ENCODE measurements at regions not wholly inside any gene's neighbourhood (a gene's known extent, or its start where the extent isn't known, plus 50 kb on each side); places are given as distances from the start of the nearest gene placed in this dataset.

DNA sequence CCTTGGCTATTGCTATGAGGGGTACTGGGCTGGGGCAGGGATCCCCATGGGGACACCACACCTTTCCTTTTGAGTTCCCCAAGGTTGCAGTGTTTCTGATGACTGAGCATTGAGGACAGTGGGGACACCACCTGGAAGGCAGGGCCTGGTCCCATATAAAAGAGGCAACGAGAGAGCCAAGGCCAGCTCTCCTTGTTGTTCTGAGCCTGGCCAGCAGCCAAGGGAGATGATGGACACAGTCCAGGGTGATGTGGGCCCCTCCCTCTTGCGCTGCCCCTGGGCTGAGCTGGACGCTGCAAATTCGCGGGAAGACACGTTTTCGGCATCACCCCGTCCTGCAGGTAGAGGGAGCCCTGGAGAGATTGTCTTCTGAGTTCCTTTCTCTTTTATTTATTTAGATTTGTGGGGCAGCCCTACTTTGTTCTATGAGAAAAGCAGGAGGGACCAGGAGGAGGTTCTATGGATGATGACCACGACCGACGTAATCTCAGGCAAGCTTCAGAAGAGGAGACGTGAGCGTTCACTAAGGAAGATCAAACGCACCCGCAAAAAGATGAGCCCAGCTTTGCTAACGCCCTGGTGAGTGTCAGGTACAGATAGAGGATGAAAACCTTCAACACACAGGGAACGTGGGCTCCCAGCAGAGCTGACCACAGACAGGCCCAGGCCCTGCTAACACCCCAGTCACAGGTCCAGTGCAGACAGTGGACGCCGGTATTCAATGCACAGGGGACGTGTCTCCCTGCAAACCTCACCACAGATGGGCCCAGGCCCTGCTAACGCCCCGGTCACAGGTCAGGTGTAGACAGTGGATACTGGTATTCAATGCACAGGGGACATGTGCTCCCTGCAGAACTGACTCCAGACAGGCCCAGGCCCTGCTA, 97.4 kb downstream of the SHOX start:
- Histone ChIP-seq H3K27ac (no peak overlapping the region), H3K4me3 (no peak overlapping the region)

GRCh38 chrX:725971-726370, 95.4 kb downstream of the SHOX start:
- no peak overlapping the region for H3K4me3 ChIP-seq
- H3K27ac ChIP-seq = no peak overlapping the region

GRCh38 chrX:724256-724655, 93.7 kb downstream of the SHOX start:
- Histone ChIP-seq H3K27ac (no peak overlapping the region), H3K4me3 (no peak overlapping the region)

- Histone ChIP-seq H3K4me3 (no peak overlapping the region), H3K27ac (no peak overlapping the region)
Observed at GRCh38 chrX:723781-724180, 93.2 kb downstream of the SHOX start.

- Histone ChIP-seq H3K4me3 (no peak overlapping the region), H3K27ac (no peak overlapping the region)
Observed at GRCh38 chrX:721354-721753, 90.8 kb downstream of the SHOX start.

GRCh38 chrX:720825-721224, 90.2 kb downstream of the SHOX start:
- Histone ChIP-seq H3K27ac (no peak overlapping the region), H3K4me3 (no peak overlapping the region)

GRCh38 chrX:720250-720649, 89.7 kb downstream of the SHOX start:
- H3K27ac ChIP-seq = no peak overlapping the region
- no peak overlapping the region for H3K4me3 ChIP-seq

DNA sequence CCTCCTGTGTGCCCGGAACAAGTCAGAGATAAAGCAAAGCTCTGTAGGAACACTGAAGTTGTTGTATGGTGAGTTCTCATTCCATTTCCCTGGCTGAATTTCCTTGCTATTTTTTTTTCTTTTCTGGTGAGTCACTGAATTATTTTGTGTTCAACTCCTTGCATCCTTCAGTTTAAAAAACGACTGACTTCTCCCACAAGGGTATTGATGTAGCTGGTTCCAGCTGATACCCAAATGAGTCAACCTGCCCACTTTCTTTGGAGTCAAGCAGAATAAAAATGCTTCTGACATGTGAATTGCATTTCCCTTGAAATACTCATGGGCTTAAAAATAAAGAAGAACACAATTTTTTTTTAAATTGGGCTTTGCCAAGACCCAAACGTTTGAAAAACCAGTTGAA, 85.5 kb downstream of the SHOX start:
- H3K27ac ChIP-seq = no peak overlapping the region
- H3K4me3 ChIP-seq = no peak overlapping the region

DNA sequence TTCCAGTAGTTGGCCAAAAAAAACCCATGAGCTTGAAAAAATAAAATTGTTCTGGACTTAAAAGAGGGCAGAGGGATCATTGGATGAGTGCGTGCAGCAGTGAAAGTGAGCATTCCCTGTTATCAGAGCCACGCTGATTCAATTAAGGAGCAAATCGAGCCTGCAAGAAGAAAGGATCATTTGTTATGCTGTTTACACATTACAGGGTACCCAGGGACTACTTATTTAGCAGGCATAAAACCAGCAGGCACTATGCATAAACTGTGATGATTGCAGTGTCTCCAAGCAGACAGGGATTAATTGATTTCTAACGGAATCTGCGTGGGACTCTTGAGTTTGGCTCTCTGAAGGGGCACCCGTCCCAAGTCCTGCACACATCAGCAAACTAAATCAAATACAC, 83.5 kb downstream of the SHOX start:
- Histone ChIP-seq H3K27ac (no peak overlapping the region), H3K4me3 (no peak overlapping the region)
